ENCODE measurements at regions not wholly inside any gene's neighbourhood (a gene's known extent, or its start where the extent isn't known, plus 50 kb on each side); places are given as distances from the start of the nearest gene placed in this dataset.

- TF ChIP-seq POLR2A (IDR thresholded peaks at IDR 0.05) (no peak), CTCF (IDR thresholded peaks at IDR 0.05) (no peak)
These were observed 487.5 kb upstream of the KCNMB2 start for GRCh38 chr3:178048768-178049167.

Measured in testis (tissue), 2 donors.